HepG2 (cell line): ENCODE measurements at regions not wholly inside any gene's neighbourhood (a gene's known extent, or its start where the extent isn't known, plus 50 kb on each side); places are given as distances from the start of the nearest gene placed in this dataset.

Experiments
- ATAC-seq: fragments of 200-7000 bp; cut with Tn5 transposase; 3 replicates; pipeline ENCODE4 v1.9.1; 2020; ENCODE audit warnings: mild to moderate bottlenecking, moderate library complexity
- BruUV-seq: library from RNA; stranded (reverse); fragments of 400-500 nt; replicated peaks from 2 replicates; lab custom pipeline; 2021; lab: Mats Ljungman, UMichigan
- CTCF ChIA-PET: fragments of 300-600 bp; formaldehyde crosslinking; extraction: SDS; loops from one replicate; lab custom pipeline; 2021; ENCODE audit warnings: low total read pairs, inconsistent platforms, low intra/inter-chr PET ratio; lab: Yijun Ruan, JAX
- POLR2A ChIA-PET: fragments of 350-600 bp; sonication (Branson Sonifier 250); formaldehyde crosslinking; loops from one replicate; lab custom pipeline; 2020; ENCODE audit warnings: antibody characterized with exemption, inconsistent platforms; lab: Yijun Ruan, JAX
- DNase-seq: peaks from one replicate; pipeline ENCODE4 v3.0.0-alpha.2; 2015; ENCODE audit warnings: low spot score
- FAIRE-seq: peaks from 3 replicates; lab custom pipeline; 2011; peaks lifted over from hg19 to GRCh38; lab: Jason Lieb, UNC
- H2AFZ ChIP-seq: one replicate; pipeline ENCODE4 v1.6.1; 2011; ENCODE audit warnings: low read length, inconsistent platforms
- H3K27ac ChIP-seq: fragments of 300-600 bp; 3 replicates; pipeline ENCODE4 v1.8.0; 2011; ENCODE audit warnings: mixed run types, mild to moderate bottlenecking, mixed read lengths, low read length, inconsistent platforms; ENCODE audit not compliant: insufficient read depth; ENCODE audit errors: extremely low read length
- H3K27me3 ChIP-seq, 2 experiments: fragments of 200-600 bp in 1 of 2; 2 replicates in 1 of 2; 3 replicates in 1 of 2; pipeline versions ENCODE4 v1.6.0 to v1.8.0; 2011; ENCODE audit warnings: low read length in 2 of 2, mild to moderate bottlenecking in 2 of 2, moderate library complexity in 2 of 2, inconsistent platforms in 1 of 2; ENCODE audit not compliant: insufficient read depth in 2 of 2, control insufficient read depth in 1 of 2
- H3K36me3 ChIP-seq, 2 experiments: fragments of 200-600 bp in 1 of 2; replicated peaks in 1 of 2; 2 replicates in 1 of 2; 3 replicates in 1 of 2; pipeline versions ENCODE4 v1.5.1 to v1.8.0; 2011; ENCODE audit warnings: low read length in 2 of 2, inconsistent platforms in 1 of 2; ENCODE audit not compliant: insufficient read depth in 2 of 2, control insufficient read depth in 1 of 2
- H3K4me1 ChIP-seq: 2 replicates; pipeline ENCODE4 v1.5.1; 2012; ENCODE audit warnings: low read length, inconsistent platforms; ENCODE audit not compliant: insufficient read depth
- H3K4me2 ChIP-seq: 2 replicates; pipeline ENCODE4 v1.6.0; 2011; ENCODE audit warnings: low read depth, low read length, inconsistent platforms
- H3K4me3 ChIP-seq, 3 experiments: fragments of 200-600 bp in 1 of 3; sonication (generic), shearing (Covaris generic) in 1 of 3; replicated peaks in 1 of 3; 2 replicates each; pipeline ENCODE4 v1.5.1; 2011 to 2016; ENCODE audit warnings: low read length in 3 of 3, inconsistent platforms in 2 of 3, low read depth in 2 of 3, mild to moderate bottlenecking in 2 of 3, control low read depth in 1 of 3, mixed read lengths in 1 of 3; ENCODE audit not compliant: insufficient read depth in 1 of 3
- H3K79me2 ChIP-seq: one replicate; pipeline ENCODE4 v1.6.1; 2011; ENCODE audit warnings: low read length, inconsistent platforms; ENCODE audit not compliant: insufficient read depth
- H3K9ac ChIP-seq: 2 replicates; pipeline ENCODE4 v1.6.0; 2011; ENCODE audit warnings: mild to moderate bottlenecking, low read depth, low read length, inconsistent platforms; ENCODE audit not compliant: insufficient read depth
- H3K9me3 ChIP-seq: 2 replicates; pipeline ENCODE4 v1.5.1; 2012; ENCODE audit warnings: mild to moderate bottlenecking, low read length
- H4K20me1 ChIP-seq: 2 replicates; pipeline ENCODE4 v1.6.0; 2011; ENCODE audit warnings: inconsistent platforms, mild to moderate bottlenecking, low read length, moderate library complexity; ENCODE audit not compliant: insufficient read depth
- ATF7 ChIP-seq, 2 experiments: fragments of 450-650 bp in 1 of 2; sonication (generic) in 1 of 2; formaldehyde crosslinking in 1 of 2; IDR thresholded peaks; 2 replicates each; pipeline versions ENCODE4 v1.4.0 to v1.6.1; 2016 to 2020; ENCODE audit warnings: antibody characterized with exemption in 1 of 2, mild to moderate bottlenecking in 1 of 2, missing genetic modification reagents in 1 of 2
- BCL6 ChIP-seq: IDR thresholded peaks from 2 replicates; pipeline ENCODE4 v1.6.1; 2016; ENCODE audit warnings: missing genetic modification reagents, missing compliant biosample characterization
- CEBPB ChIP-seq: IDR thresholded peaks from 2 replicates; pipeline ENCODE4 v1.6.1; 2011; ENCODE audit warnings: low read depth, low read length, improper control_type of control experiment, borderline replicate concordance
- HMG20A ChIP-seq: IDR thresholded peaks from 2 replicates; pipeline ENCODE4 v1.6.1; 2016; ENCODE audit warnings: borderline replicate concordance
- KLF11 ChIP-seq: IDR thresholded peaks from 2 replicates; pipeline ENCODE4 v1.6.1; 2016; ENCODE audit warnings: missing compliant biosample characterization
- MIER3 ChIP-seq: IDR thresholded peaks from 2 replicates; pipeline ENCODE4 v1.6.1; 2016; ENCODE audit warnings: missing compliant biosample characterization, borderline replicate concordance
- MIXL1 ChIP-seq: IDR thresholded peaks from 2 replicates; pipeline ENCODE4 v1.6.1; 2016
- NFRKB ChIP-seq: fragments of 450-650 bp; IDR thresholded peaks from 2 replicates; pipeline ENCODE4 v1.6.1; 2017
- PHF8 ChIP-seq: sonication (generic); formaldehyde crosslinking; IDR thresholded peaks from 2 replicates; pipeline ENCODE4 v1.5.0; 2020; ENCODE audit warnings: missing genetic modification reagents
- SP4 ChIP-seq: sonication (generic); formaldehyde crosslinking; IDR thresholded peaks from 2 replicates; pipeline ENCODE4 v1.8.1; 2023; ENCODE audit warnings: mild to moderate bottlenecking, missing genetic modification reagents
- ZNF331 ChIP-seq: sonication (generic); formaldehyde crosslinking; IDR thresholded peaks from 2 replicates; pipeline ENCODE4 v1.4.0; 2020; ENCODE audit warnings: missing genetic modification reagents
- ZNF496 ChIP-seq: sonication (generic); formaldehyde crosslinking; IDR thresholded peaks from 2 replicates; pipeline ENCODE4 v1.8.1; 2023; ENCODE audit warnings: mild to moderate bottlenecking, moderate library complexity, missing genetic modification reagents; ENCODE audit not compliant: insufficient replicate concordance
- ZNF556 ChIP-seq: sonication (generic); formaldehyde crosslinking; IDR thresholded peaks from 2 replicates; pipeline ENCODE4 v1.4.0; 2020; ENCODE audit warnings: mild to moderate bottlenecking, missing genetic modification reagents, borderline replicate concordance
- ZNF577 ChIP-seq: sonication (generic); formaldehyde crosslinking; IDR thresholded peaks from 2 replicates; pipeline ENCODE4 v1.4.0; 2020; ENCODE audit warnings: mild to moderate bottlenecking, low read depth, missing genetic modification reagents, borderline replicate concordance
- ZNF597 ChIP-seq: sonication (generic); formaldehyde crosslinking; IDR thresholded peaks from 2 replicates; pipeline ENCODE4 v1.5.0; 2020; ENCODE audit warnings: missing genetic modification reagents
- WGBS: methylation state at CpG from one replicate; pipeline ENCODE4 v1.1.6; 2017; ENCODE audit warnings: low lambda C conversion rate; 5-methylcytosine and 5-hydroxymethylcytosine counted together
- in situ Hi-C: cut with HindIII; loops from 2 replicates; pipeline ENCODE4 v1.10.0; 2017; ENCODE audit warnings: low pct_unique_long_range_greater_than_20kb; ENCODE audit not compliant: extremely low pct_ligation_motif_present
- intact Hi-C: fragments of 100-400 bp; cut with micrococcal nuclease; formaldehyde crosslinking; loops from one replicate; pipeline ENCODE4 v1.10.0; 2022; ENCODE audit not compliant: unreplicated experiment

DNA sequence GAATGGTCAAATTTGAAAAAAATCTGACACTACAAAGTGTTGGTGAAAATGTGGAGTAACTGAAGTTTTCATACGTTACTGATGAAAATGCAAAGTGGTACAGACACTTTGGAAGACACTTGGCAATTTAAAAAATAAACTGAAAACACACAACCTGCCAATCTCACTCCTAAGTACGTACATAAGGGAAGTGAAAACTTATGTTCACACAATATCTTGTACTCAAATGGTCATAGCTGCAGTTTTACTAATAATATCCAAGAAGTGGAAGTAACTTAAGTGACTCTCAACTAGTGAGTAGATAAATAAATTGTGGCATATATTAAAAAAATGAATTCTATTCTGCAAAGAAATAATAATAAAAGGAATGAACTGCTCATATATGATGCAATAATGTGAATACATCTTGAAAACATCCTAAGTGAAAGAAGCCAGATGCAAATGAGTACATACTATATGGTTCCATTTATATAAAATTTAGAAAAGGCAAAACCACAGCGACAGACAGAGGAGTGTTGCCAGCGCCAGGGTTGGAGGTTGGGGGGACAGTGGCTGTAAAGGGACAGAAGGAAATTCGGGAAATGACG is 198.2 kb downstream of the ERMARD start:
- no peaks in the 10 kb centered on the region for H3K4me1 ChIP-seq
- H4K20me1 ChIP-seq, result no peaks in the 10 kb centered on the region
- H3K9ac ChIP-seq, result no peak overlapping the region
- H3K4me2 ChIP-seq, result no peak overlapping the region
- ChIA-PET CTCF (no interaction called here), POLR2A (no interaction called here)
- no peaks in the 10 kb centered on the region for H3K36me3 ChIP-seq
- BruUV-seq, result no TSS peak
- no peak overlapping the region for H3K27ac ChIP-seq
- ATAC-seq (no peak), FAIRE-seq (no peak), DNase-seq (no peak)
- no peaks in the 10 kb centered on the region for H3K9me3 ChIP-seq
- H2AFZ ChIP-seq, result no peak overlapping the region
- no peak overlapping the region for H3K4me3 ChIP-seq
- H3K79me2 ChIP-seq, result no peaks in the 10 kb centered on the region
- no peaks in the 10 kb centered on the region for H3K27me3 ChIP-seq
- intact Hi-C loops (loop anchor here (5.0 kb wide), 1 partner anchor 568 kb away; no protein-coding TSS in a partner anchor), in situ Hi-C loops (loop anchor here (10.0 kb wide), 1 partner anchor 565 kb away; no protein-coding TSS in a partner anchor)
- TF ChIP-seq ZNF556 (CRISPR knock-in tag) (no peak), CEBPB (peak; percentile 54; the same call in 1 of the 2 replicates), ATF7 (IDR thresholded peaks at IDR 0.05) (peak; percentile 59), ATF7 (CRISPR knock-in tag; IDR thresholded peaks at IDR 0.05) (no peak)
- 2% methylated on average over 6 of the region's 6 CpGs for WGBS

DNA sequence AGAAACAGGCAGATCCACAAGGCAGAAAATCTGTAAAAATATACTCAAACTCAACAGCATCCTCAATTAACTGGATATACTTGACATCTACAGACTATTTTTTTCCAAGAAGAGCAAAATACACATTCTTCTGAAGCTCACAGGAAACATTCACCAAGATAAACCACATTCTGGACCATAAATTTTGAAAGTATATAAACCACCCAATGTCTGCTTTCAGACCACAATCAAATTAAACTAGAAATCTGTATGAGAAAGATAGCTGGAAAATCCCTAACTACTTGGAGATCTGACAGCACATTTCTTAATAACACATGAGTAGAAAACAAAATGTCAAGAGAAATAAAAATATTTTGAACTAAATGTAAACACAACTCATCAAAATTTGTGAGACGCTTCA is 195.5 kb downstream of the ERMARD start:
- H3K36me3 ChIP-seq, result no peaks in the 10 kb centered on the region
- H2AFZ ChIP-seq, result no peak overlapping the region
- H3K27ac ChIP-seq, result no peak overlapping the region
- FAIRE-seq (no peak), DNase-seq (no peak), ATAC-seq (no peak)
- no peak overlapping the region for H3K4me2 ChIP-seq
- H3K79me2 ChIP-seq, result no peaks in the 10 kb centered on the region
- peaks cover 0 to 11% of the 10 kb centered on the region in 2 experiments; a peak in 1 of 5 replicates for H3K27me3 ChIP-seq
- TF ChIP-seq PHF8 (no peak), SP4 (CRISPR knock-in tag) (no peak), ZNF331 (no peak), MIER3 (CRISPR knock-in tag) (no peak), KLF11 (CRISPR knock-in tag) (no peak), ZNF577 (CRISPR knock-in tag) (no peak), ZNF597 (CRISPR knock-in tag) (no peak), ZNF496 (CRISPR knock-in tag) (no peak), HMG20A (no peak), NFRKB (no peak), MIXL1 (CRISPR knock-in tag) (no peak), BCL6 (CRISPR knock-in tag) (no peak)
- POLR2A ChIA-PET, result no interaction called here
- H3K9me3 ChIP-seq, result no peaks in the 10 kb centered on the region
- H3K4me3 ChIP-seq, result no peak overlapping the region
- no peak overlapping the region for H3K9ac ChIP-seq
- no TSS peak for BruUV-seq
- WGBS, result 3% methylated on average over 1 of the region's 1 CpG
- no peaks in the 10 kb centered on the region for H3K4me1 ChIP-seq
- CTCF ChIA-PET, result no interaction called here
- in situ Hi-C loops, result no loop called here
- intact Hi-C loops, result no loop called here
- no peaks in the 10 kb centered on the region for H4K20me1 ChIP-seq
